Keratinocyte (primary cell): ENCODE measurements at regions not wholly inside any gene's neighbourhood (a gene's known extent, or its start where the extent isn't known, plus 50 kb on each side); places are given as distances from the start of the nearest gene placed in this dataset.

ENCODE experiments used
- DNase-seq: peaks from one replicate; pipeline ENCODE4 v3.0.0-alpha.2; 2011; ENCODE audit warnings: low read depth, missing footprints, low spot score
- FAIRE-seq: peaks from 2 replicates; lab custom pipeline; 2011; peaks lifted over from hg19 to GRCh38; lab: Jason Lieb, UNC
- H2AFZ ChIP-seq: 2 replicates; pipeline ENCODE4 v1.6.0; 2012; ENCODE audit warnings: low read length, control low read depth, inconsistent platforms; ENCODE audit not compliant: control insufficient read depth
- H3K27ac ChIP-seq: 2 replicates; pipeline ENCODE4 v1.5.1; 2011; ENCODE audit warnings: low read length; ENCODE audit not compliant: control insufficient read depth, insufficient read depth
- H3K27me3 ChIP-seq: 3 replicates; pipeline ENCODE4 v1.6.0; 2011; ENCODE audit warnings: low read length; ENCODE audit not compliant: control insufficient read depth, insufficient read depth; ENCODE audit errors: extremely low read depth
- H3K36me3 ChIP-seq, 2 experiments: 2 replicates in 1 of 2; 3 replicates in 1 of 2; pipeline ENCODE4 v1.5.1; 2011; ENCODE audit warnings: low read length in 2 of 2, mild to moderate bottlenecking in 1 of 2; ENCODE audit not compliant: control insufficient read depth in 2 of 2, insufficient read depth in 2 of 2; ENCODE audit errors: extremely low read depth in 1 of 2
- H3K4me1 ChIP-seq: 3 replicates; pipeline ENCODE4 v1.5.1; 2011; ENCODE audit warnings: low read length; ENCODE audit not compliant: control insufficient read depth, insufficient read depth; ENCODE audit errors: extremely low read depth
- H3K4me2 ChIP-seq: 3 replicates; pipeline ENCODE4 v1.6.0; 2011; ENCODE audit warnings: low read depth, low read length; ENCODE audit not compliant: control insufficient read depth, insufficient read depth; ENCODE audit errors: extremely low read depth
- H3K4me3 ChIP-seq, 3 experiments: fragments of 200-600 bp in 1 of 3; sonication (generic) in 1 of 3; 2 replicates in 2 of 3; 3 replicates in 1 of 3; pipeline ENCODE4 v1.5.1; 2011 to 2016; ENCODE audit warnings: low read length in 3 of 3, mild to moderate bottlenecking in 3 of 3, control low read depth in 2 of 3, inconsistent platforms in 1 of 3, low read depth in 1 of 3, mixed read lengths in 1 of 3, mixed run types in 1 of 3, moderate library complexity in 1 of 3; ENCODE audit not compliant: control insufficient read depth in 2 of 3, insufficient read depth in 2 of 3; ENCODE audit errors: extremely low read depth in 1 of 3
- H3K79me2 ChIP-seq: 2 replicates; pipeline ENCODE4 v1.6.0; 2012; ENCODE audit warnings: low read length; ENCODE audit not compliant: control insufficient read depth, insufficient read depth
- H3K9ac ChIP-seq: 3 replicates; pipeline ENCODE4 v1.6.0; 2011; ENCODE audit warnings: low read length; ENCODE audit not compliant: control insufficient read depth, insufficient read depth; ENCODE audit errors: extremely low read depth
- H3K9me1 ChIP-seq: 3 replicates; pipeline ENCODE4 v1.6.0; 2011; ENCODE audit warnings: low read length; ENCODE audit not compliant: control insufficient read depth, insufficient read depth; ENCODE audit errors: extremely low read depth
- H3K9me3 ChIP-seq: 2 replicates; pipeline ENCODE4 v1.5.1; 2012; ENCODE audit warnings: low read depth, low read length; ENCODE audit not compliant: control insufficient read depth
- H4K20me1 ChIP-seq: 3 replicates; pipeline ENCODE4 v1.6.0; 2011; ENCODE audit warnings: low read length; ENCODE audit not compliant: control insufficient read depth, insufficient read depth; ENCODE audit errors: extremely low read depth
- CTCF ChIP-seq, 3 experiments: IDR thresholded peaks in 1 of 3; conservative IDR thresholded peaks in 1 of 3; optimal IDR thresholded peaks in 1 of 3; 2 replicates in 2 of 3; 3 replicates in 1 of 3; pipeline versions ENCODE3 to v1.5.1; 2011; ENCODE audit warnings: low read length in 3 of 3, mild to moderate bottlenecking in 3 of 3, moderate library complexity in 2 of 3, control low read depth in 1 of 3, inconsistent platforms in 1 of 3; ENCODE audit not compliant: insufficient read depth in 2 of 3; ENCODE audit errors: extremely low read depth in 1 of 3
- EZH2 ChIP-seq: IDR thresholded peaks from one replicate; pipeline ENCODE4 v1.6.1; 2012; ENCODE audit warnings: inconsistent platforms, mild to moderate bottlenecking, low read length, moderate library complexity
- dilution Hi-C: fragments of 300-500 bp; cut with MboI; formaldehyde crosslinking; loops from one replicate; pipeline ENCODE4 v1.7.0; 2020; ENCODE audit warnings: low sequenced_read_pairs; ENCODE audit not compliant: extremely low pct_ligation_motif_present

DNA sequence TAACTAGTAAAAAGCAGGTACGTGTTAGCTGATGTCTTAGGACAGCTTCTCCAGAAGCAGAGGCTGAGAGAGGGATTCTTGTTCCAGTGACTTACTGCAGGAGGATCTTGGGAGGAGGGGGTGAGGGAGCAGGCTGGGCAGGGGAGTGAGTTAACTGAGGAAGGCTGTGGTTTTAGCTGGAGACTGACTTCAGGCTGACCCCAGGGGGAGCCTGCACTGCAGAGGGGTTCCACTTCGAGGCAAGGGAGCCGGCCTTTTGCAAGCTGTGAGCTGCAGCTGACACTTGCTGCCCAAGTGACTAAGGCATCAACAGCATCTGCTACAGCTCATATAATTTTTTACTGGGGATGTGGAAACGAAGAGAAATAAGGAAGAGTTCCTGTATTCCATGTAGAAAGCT, 50.4 kb upstream of the SOD1 start:
- Histone ChIP-seq H4K20me1 (no peaks in the 10 kb centered on the region), H3K4me1 (peaks cover 8% of the 10 kb centered on the region), H3K36me3 (no peaks in the 10 kb centered on the region), H3K9me1 (no peaks in the 10 kb centered on the region), H3K27ac (no peak overlapping the region), H3K9ac (no peak overlapping the region), H3K27me3 (peaks cover 3% of the 10 kb centered on the region), H3K4me2 (no peak overlapping the region), H3K4me3 (no peak overlapping the region), H2AFZ (no peak overlapping the region), H3K79me2 (no peaks in the 10 kb centered on the region), H3K9me3 (no peaks in the 10 kb centered on the region)
- dilution Hi-C loops: no loop called here
- TF ChIP-seq CTCF (optimal IDR thresholded peaks at IDR 0.05 in 1 of 3, IDR thresholded peaks at IDR 0.05 in 1 of 3, conservative IDR thresholded peaks at IDR 0.05 in 1 of 3; ENCODE audit: extremely low read depth in 1 of 3, insufficient read depth in 2 of 3, low read length in 3 of 3) (no peak), EZH2 (no peak)
- DNase-seq: no peak
- no peak for FAIRE-seq

- H3K79me2 ChIP-seq: no peaks in the 10 kb centered on the region
- H4K20me1 ChIP-seq: no peaks in the 10 kb centered on the region
- FAIRE-seq (no peak), DNase-seq (no peak)
- H3K27ac ChIP-seq: no peak overlapping the region
- H3K9me3 ChIP-seq: no peaks in the 10 kb centered on the region
- no peaks in the 10 kb centered on the region for H3K36me3 ChIP-seq
- H3K9ac ChIP-seq: no peak overlapping the region
- dilution Hi-C loops: no loop called here
- no peaks in the 10 kb centered on the region for H3K9me1 ChIP-seq
- peaks cover 3% of the 10 kb centered on the region for H3K27me3 ChIP-seq
- peaks cover 6% of the 10 kb centered on the region for H3K4me1 ChIP-seq
- no peak overlapping the region for H3K4me2 ChIP-seq
- TF ChIP-seq EZH2 (no peak), CTCF (optimal IDR thresholded peaks at IDR 0.05 in 1 of 3, IDR thresholded peaks at IDR 0.05 in 1 of 3, conservative IDR thresholded peaks at IDR 0.05 in 1 of 3; ENCODE audit: extremely low read depth in 1 of 3, insufficient read depth in 2 of 3, low read length in 3 of 3) (no peak)
- no peak overlapping the region for H2AFZ ChIP-seq
- H3K4me3 ChIP-seq: no peak overlapping the region
Observed at GRCh38 chr21:31607791-31608190, 51.7 kb upstream of the SOD1 start.
